ENCODE measurements at regions not wholly inside any gene's neighbourhood (a gene's known extent, or its start where the extent isn't known, plus 50 kb on each side); places are given as distances from the start of the nearest gene placed in this dataset.

- no peak for TF ChIP-seq POLR2AphosphoS5 (IDR thresholded peaks at IDR 0.05; ENCODE audit: insufficient read depth in 1 of 2, low read depth in 1 of 2)
- TF ChIP-seq, protein P1, sequence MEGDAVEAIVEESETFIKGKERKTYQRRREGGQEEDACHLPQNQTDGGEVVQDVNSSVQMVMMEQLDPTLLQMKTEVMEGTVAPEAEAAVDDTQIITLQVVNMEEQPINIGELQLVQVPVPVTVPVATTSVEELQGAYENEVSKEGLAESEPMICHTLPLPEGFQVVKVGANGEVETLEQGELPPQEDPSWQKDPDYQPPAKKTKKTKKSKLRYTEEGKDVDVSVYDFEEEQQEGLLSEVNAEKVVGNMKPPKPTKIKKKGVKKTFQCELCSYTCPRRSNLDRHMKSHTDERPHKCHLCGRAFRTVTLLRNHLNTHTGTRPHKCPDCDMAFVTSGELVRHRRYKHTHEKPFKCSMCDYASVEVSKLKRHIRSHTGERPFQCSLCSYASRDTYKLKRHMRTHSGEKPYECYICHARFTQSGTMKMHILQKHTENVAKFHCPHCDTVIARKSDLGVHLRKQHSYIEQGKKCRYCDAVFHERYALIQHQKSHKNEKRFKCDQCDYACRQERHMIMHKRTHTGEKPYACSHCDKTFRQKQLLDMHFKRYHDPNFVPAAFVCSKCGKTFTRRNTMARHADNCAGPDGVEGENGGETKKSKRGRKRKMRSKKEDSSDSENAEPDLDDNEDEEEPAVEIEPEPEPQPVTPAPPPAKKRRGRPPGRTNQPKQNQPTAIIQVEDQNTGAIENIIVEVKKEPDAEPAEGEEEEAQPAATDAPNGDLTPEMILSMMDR (IDR thresholded peaks at IDR 0.05), result no peak
Observed at GRCh38 chr4:126202226-126202625, 887.5 kb downstream of the FAT4 start.
